ENCODE measurements at regions not wholly inside any gene's neighbourhood (a gene's known extent, or its start where the extent isn't known, plus 50 kb on each side); places are given as distances from the start of the nearest gene placed in this dataset.

DNA sequence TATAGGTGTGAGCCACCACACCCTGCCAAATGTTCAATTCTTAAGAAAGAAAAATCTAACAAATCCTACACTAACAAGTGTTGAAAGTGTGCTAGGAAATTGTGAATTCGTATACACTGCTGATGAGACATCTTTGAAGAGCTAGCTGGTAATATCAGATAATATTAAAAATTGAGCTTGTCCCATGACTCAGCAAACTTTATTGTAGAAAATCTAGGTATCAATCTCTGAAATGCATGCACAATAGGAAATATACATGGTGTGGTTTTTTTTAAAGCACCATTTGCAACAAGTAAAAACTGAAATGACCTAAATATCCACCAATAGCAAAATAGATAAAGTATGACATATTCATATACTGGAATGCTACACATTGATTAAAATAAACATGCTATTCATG lies 110.1 kb upstream of the NXT1 start:
- Histone ChIP-seq H2AFZ (no peak overlapping the region), H3K36me3 (ENCODE audit: control insufficient read depth, insufficient read depth, low read length) (no peaks in the 10 kb centered on the region)
- TF ChIP-seq, protein P1, sequence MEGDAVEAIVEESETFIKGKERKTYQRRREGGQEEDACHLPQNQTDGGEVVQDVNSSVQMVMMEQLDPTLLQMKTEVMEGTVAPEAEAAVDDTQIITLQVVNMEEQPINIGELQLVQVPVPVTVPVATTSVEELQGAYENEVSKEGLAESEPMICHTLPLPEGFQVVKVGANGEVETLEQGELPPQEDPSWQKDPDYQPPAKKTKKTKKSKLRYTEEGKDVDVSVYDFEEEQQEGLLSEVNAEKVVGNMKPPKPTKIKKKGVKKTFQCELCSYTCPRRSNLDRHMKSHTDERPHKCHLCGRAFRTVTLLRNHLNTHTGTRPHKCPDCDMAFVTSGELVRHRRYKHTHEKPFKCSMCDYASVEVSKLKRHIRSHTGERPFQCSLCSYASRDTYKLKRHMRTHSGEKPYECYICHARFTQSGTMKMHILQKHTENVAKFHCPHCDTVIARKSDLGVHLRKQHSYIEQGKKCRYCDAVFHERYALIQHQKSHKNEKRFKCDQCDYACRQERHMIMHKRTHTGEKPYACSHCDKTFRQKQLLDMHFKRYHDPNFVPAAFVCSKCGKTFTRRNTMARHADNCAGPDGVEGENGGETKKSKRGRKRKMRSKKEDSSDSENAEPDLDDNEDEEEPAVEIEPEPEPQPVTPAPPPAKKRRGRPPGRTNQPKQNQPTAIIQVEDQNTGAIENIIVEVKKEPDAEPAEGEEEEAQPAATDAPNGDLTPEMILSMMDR (IDR thresholded peaks at IDR 0.05) = no peak

DNA sequence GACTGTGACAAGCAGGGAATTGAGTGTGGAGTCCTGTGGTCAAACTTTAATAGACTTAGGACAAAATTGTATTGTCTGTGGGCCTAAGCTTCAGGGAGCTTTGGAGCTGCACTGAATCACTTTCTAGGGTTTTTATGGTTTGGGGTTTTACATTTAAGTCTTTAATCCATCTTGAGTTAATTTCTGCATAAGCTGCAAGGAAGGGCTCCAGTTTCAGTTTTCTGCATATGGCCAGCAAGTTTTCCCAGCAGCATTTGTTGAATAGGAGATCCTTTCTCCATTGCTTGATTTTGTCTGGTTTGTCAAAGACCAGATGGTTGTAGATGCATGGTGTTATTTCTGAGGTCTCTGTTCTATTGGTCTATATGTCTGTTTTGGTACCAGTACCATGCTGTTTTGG lies 113.4 kb upstream of the NXT1 start:
- Histone ChIP-seq H2AFZ (no peak overlapping the region), H3K9me3 (ENCODE audit: control insufficient read depth, low read length) (no peaks in the 10 kb centered on the region), H3K4me1 (no peaks in the 10 kb centered on the region), H3K27me3 (ENCODE audit: control insufficient read depth, insufficient read depth, low read length) (no peaks in the 10 kb centered on the region), H3K79me2 (no peaks in the 10 kb centered on the region), H3K36me3 (ENCODE audit: control insufficient read depth, insufficient read depth, low read length) (no peaks in the 10 kb centered on the region), H3K4me2 (ENCODE audit: low read length) (no peak overlapping the region), H3K4me3 (ENCODE audit: low read depth, low read length) (no peak overlapping the region), H3K27ac (no peak overlapping the region), H3K9ac (no peak overlapping the region)
- TF ChIP-seq, protein P1 (IDR thresholded peaks at IDR 0.05) = no peak

More for the DNA sequence above, 110.1 kb upstream of the NXT1 start:
- no peak overlapping the region for H3K27ac ChIP-seq
- no peak overlapping the region for H3K9ac ChIP-seq
- H3K79me2 ChIP-seq = no peaks in the 10 kb centered on the region
- no peak overlapping the region for H3K4me3 ChIP-seq (ENCODE audit: low read depth, low read length)
- no peaks in the 10 kb centered on the region for H3K4me1 ChIP-seq
- no peaks in the 10 kb centered on the region for H3K9me3 ChIP-seq (ENCODE audit: control insufficient read depth, low read length)
- H3K27me3 ChIP-seq (ENCODE audit: control insufficient read depth, insufficient read depth, low read length) = no peaks in the 10 kb centered on the region
- no peak overlapping the region for H3K4me2 ChIP-seq (ENCODE audit: low read length)

DNA sequence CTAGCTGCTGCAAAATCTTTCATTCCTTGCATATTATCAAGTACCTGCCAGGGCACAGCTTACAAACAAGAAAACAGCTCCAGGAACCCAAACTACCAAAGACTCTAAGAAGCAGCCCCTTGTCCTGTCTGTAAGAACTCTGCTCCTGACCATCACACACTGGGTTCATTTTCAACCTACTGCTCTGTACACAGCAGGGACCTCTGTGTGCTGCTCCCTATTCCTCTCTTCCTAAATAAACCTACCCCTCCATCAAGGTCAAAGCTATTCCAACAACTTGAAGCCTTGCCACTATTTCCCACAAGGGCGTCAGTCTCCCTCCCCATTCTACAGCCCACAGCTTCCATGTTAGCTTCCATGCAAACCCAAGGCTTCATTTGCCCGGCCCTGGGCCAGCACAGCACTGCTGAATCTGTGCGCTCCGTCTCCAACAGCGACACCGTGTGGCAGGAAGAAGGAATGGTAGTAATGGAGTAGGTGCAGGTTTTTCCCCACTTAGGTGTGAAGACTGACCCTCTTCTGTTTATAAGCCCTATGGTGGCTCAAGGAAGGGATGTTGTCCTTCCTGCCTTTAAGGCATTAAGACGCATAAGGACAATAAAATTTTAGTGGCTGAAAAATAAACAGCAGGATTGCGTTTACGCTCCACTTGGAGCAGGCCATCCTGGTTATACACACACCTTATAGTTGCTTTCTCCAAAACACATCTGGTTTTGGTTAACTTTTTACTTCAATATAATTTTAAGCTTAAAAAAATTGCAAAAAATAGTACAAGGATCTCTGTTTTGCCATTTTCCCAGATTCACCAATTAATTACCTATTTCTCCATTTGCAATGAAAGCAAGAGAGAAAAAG lies 115.2 kb upstream of the NXT1 start:
- H3K4me1 ChIP-seq = no peaks in the 10 kb centered on the region
- TF ChIP-seq, protein P1 (IDR thresholded peaks at IDR 0.05) = peak; percentile 37
- no peaks in the 10 kb centered on the region for H3K27me3 ChIP-seq (ENCODE audit: control insufficient read depth, insufficient read depth, low read length)

DNA sequence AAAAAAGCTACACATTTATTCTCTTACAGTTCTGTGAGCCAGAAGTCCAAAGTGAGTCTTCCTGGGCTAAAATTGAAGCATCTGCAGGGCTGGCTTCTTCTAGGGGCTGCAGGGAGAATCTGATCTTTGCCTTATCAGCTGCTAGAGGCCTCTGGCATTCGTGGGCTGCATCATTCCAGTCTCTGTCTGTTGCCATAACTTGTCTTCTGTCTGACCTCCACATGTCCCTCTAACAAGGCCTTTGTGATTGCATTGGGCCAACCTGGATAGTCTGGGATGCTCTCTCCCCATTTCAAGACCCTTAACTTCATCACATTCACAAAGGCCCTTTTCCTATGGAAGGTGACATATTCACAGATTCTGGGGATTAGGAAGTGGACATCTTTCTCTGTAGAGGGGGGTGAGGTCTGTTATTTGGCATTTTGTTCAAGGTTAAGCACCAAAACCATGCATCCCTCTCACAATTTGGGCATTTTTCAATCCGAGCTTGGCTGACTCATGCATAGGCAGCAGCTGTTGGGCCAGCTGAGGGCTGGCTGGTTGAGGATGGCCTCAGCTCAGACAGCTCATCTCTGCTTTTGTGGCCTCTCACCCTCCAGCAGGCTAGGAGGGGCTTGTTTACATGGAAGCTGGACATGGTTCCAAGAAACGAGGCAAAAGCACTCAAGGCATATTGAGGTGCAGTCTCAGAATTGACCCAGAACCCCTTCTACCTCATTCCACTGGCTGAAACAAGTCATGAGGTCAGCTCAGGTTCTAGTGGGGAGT lies 116.1 kb upstream of the NXT1 start:
- H3K79me2 ChIP-seq = no peaks in the 10 kb centered on the region
- H3K27ac ChIP-seq = no peak overlapping the region
- no peak overlapping the region for H3K9ac ChIP-seq
- no peak overlapping the region for H2AFZ ChIP-seq
- no peaks in the 10 kb centered on the region for H3K9me3 ChIP-seq (ENCODE audit: control insufficient read depth, low read length)
- TF ChIP-seq, protein P1 (IDR thresholded peaks at IDR 0.05) = no peak
- H3K27me3 ChIP-seq (ENCODE audit: control insufficient read depth, insufficient read depth, low read length) = no peaks in the 10 kb centered on the region
- H3K4me3 ChIP-seq (ENCODE audit: low read depth, low read length) = no peak overlapping the region
- no peak overlapping the region for H3K4me2 ChIP-seq (ENCODE audit: low read length)
- H3K4me1 ChIP-seq = no peaks in the 10 kb centered on the region
- no peaks in the 10 kb centered on the region for H3K36me3 ChIP-seq (ENCODE audit: control insufficient read depth, insufficient read depth, low read length)

More for the DNA sequence above, 115.2 kb upstream of the NXT1 start:
- Histone ChIP-seq H3K9me3 (ENCODE audit: control insufficient read depth, low read length) (no peaks in the 10 kb centered on the region), H3K4me2 (ENCODE audit: low read length) (no peak overlapping the region), H3K79me2 (no peaks in the 10 kb centered on the region), H2AFZ (no peak overlapping the region), H3K4me3 (ENCODE audit: low read depth, low read length) (no peak overlapping the region), H3K36me3 (ENCODE audit: control insufficient read depth, insufficient read depth, low read length) (no peaks in the 10 kb centered on the region), H3K27ac (no peak overlapping the region), H3K9ac (no peak overlapping the region)
